Astrocyte (in vitro differentiated cells and primary cell): ENCODE measurements at regions not wholly inside any gene's neighbourhood (a gene's known extent, or its start where the extent isn't known, plus 50 kb on each side); places are given as distances from the start of the nearest gene placed in this dataset.
A peak's percentile ranks its signal among the peaks of the same experiment; 100 is the strongest.

ENCODE experiments used
- EZH2 ChIP-seq: IDR thresholded peaks from 2 replicates; pipeline ENCODE4 v1.6.1; 2012; ENCODE audit warnings: mild to moderate bottlenecking, low read length, inconsistent platforms; ENCODE audit not compliant: insufficient read depth
- TF ChIP-seq, protein P1 (sequence below): IDR thresholded peaks from 2 replicates; pipeline ENCODE4 v1.5.1; 2011; ENCODE audit warnings: low read depth, mild to moderate bottlenecking, inconsistent platforms, low read length, moderate library complexity; ENCODE audit not compliant: insufficient read depth

GRCh38 chr3:107064405-107065060 lies 312.7 kb upstream of the CCDC54 start:
- TF ChIP-seq, protein P1, sequence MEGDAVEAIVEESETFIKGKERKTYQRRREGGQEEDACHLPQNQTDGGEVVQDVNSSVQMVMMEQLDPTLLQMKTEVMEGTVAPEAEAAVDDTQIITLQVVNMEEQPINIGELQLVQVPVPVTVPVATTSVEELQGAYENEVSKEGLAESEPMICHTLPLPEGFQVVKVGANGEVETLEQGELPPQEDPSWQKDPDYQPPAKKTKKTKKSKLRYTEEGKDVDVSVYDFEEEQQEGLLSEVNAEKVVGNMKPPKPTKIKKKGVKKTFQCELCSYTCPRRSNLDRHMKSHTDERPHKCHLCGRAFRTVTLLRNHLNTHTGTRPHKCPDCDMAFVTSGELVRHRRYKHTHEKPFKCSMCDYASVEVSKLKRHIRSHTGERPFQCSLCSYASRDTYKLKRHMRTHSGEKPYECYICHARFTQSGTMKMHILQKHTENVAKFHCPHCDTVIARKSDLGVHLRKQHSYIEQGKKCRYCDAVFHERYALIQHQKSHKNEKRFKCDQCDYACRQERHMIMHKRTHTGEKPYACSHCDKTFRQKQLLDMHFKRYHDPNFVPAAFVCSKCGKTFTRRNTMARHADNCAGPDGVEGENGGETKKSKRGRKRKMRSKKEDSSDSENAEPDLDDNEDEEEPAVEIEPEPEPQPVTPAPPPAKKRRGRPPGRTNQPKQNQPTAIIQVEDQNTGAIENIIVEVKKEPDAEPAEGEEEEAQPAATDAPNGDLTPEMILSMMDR, result peak; percentile 96
- no peak for TF ChIP-seq EZH2
